Left lung (tissue), 4 donors: ENCODE measurements at regions not wholly inside any gene's neighbourhood (a gene's known extent, or its start where the extent isn't known, plus 50 kb on each side); places are given as distances from the start of the nearest gene placed in this dataset.

Experiments
- ATAC-seq: fragments of 200-7000 bp; cut with Tn5 transposase; one replicate; pipeline ENCODE4 v1.9.1; 2020; ENCODE audit warnings: moderate library complexity
- DNase-seq, 4 donors: peaks; one replicate each; pipeline ENCODE4 v3.0.0-alpha.2; 2013 to 2020
- H3K27ac ChIP-seq, 2 donors: fragments of 200-600 bp; sonication (generic) in 1 of 2; one replicate each; pipeline versions ENCODE4 v1.5.0 to v1.8.0; 2020 to 2021
- H3K27me3 ChIP-seq, 2 donors: fragments of 200-600 bp; sonication (generic) in 1 of 2; one replicate each; pipeline versions ENCODE4 v1.5.0 to v1.8.0; 2020 to 2021
- H3K36me3 ChIP-seq, 2 donors: fragments of 200-600 bp; sonication (generic) in 1 of 2; one replicate each; pipeline versions ENCODE4 v1.5.0 to v1.8.0; 2020 to 2021
- H3K4me1 ChIP-seq, 2 donors: fragments of 200-600 bp; one replicate each; pipeline ENCODE4 v1.8.0; 2021
- H3K4me3 ChIP-seq, 2 donors: fragments of 200-600 bp; sonication (generic) in 1 of 2; one replicate each; pipeline versions ENCODE4 v1.5.0 to v1.8.0; 2020 to 2021; ENCODE audit warnings: mild to moderate bottlenecking in 1 of 2
- H3K9me3 ChIP-seq, 2 donors: fragments of 200-600 bp; sonication (generic) in 1 of 2; one replicate each; pipeline versions ENCODE4 v1.5.0 to v1.8.0; 2020 to 2021
- CTCF ChIP-seq, 2 donors: fragments of 200-600 bp; sonication (generic) in 1 of 2; IDR thresholded peaks; one replicate each; pipeline versions ENCODE4 v1.5.0 to v1.8.0; 2021; ENCODE audit warnings: antibody characterized with exemption in 2 of 2
- intact Hi-C, 2 donors: fragments of 100-400 bp; cut with DNase I; formaldehyde crosslinking; loops; one replicate each; pipeline versions ENCODE4 v1.11.2 to v1.14.2; 2022
- donor health status: DM: no; HTN: yes; CAD: no.
- donor health status: DM: no; HTN: no; CAD: no.

- no peaks in the 10 kb centered on the region for H3K4me1 ChIP-seq
- TF ChIP-seq CTCF (IDR thresholded peaks at IDR 0.05) = no peak
- H3K9me3 ChIP-seq = peaks cover 0 to 3% of the 10 kb centered on the region in 2 donors
- DNase-seq (no peak), ATAC-seq (no peak)
- H3K36me3 ChIP-seq = no peaks in the 10 kb centered on the region
- H3K4me3 ChIP-seq = no peak overlapping the region
- intact Hi-C loops = no loop called here
- H3K27me3 ChIP-seq = no peaks in the 10 kb centered on the region
- no peak overlapping the region for H3K27ac ChIP-seq
These were observed 476.5 kb downstream of the TCERG1L start for GRCh38 chr10:130835068-130835467.

GRCh38 chr10:130836344-130836743, 475.2 kb downstream of the TCERG1L start:
- intact Hi-C loops = no loop called here
- Histone ChIP-seq H3K36me3 (no peaks in the 10 kb centered on the region), H3K4me3 (no peak overlapping the region), H3K4me1 (no peaks in the 10 kb centered on the region), H3K27ac (no peak overlapping the region), H3K9me3 (peaks cover 0 to 3% of the 10 kb centered on the region in 2 donors), H3K27me3 (no peaks in the 10 kb centered on the region)
- no peak for TF ChIP-seq CTCF (IDR thresholded peaks at IDR 0.05)
- ATAC-seq (no peak), DNase-seq (no peak)

- no peak for ATAC-seq
These were observed 468.4 kb downstream of the TCERG1L start for GRCh38 chr10:130843051-130843653.

GRCh38 chr10:130844310-130844709, 467.2 kb downstream of the TCERG1L start:
- H3K27me3 ChIP-seq = peaks cover 0 to 6% of the 10 kb centered on the region in 2 donors
- intact Hi-C loops = no loop called here
- no peak overlapping the region for H3K27ac ChIP-seq
- no peaks in the 10 kb centered on the region for H3K36me3 ChIP-seq
- H3K4me3 ChIP-seq = no peak overlapping the region
- ATAC-seq (no peak), DNase-seq (no peak)
- no peaks in the 10 kb centered on the region for H3K4me1 ChIP-seq
- TF ChIP-seq CTCF (IDR thresholded peaks at IDR 0.05) = no peak
- no peaks in the 10 kb centered on the region for H3K9me3 ChIP-seq

More at GRCh38 chr10:130843051-130843653, 468.4 kb downstream of the TCERG1L start:
- intact Hi-C loops = no loop called here
- TF ChIP-seq CTCF (IDR thresholded peaks at IDR 0.05) = no peak
- no peaks in the 10 kb centered on the region for H3K36me3 ChIP-seq
- H3K27me3 ChIP-seq = peaks cover 0 to 6% of the 10 kb centered on the region in 2 donors
- H3K27ac ChIP-seq = no peak overlapping the region
- no peaks in the 10 kb centered on the region for H3K9me3 ChIP-seq
- no peak overlapping the region for H3K4me3 ChIP-seq
- no peaks in the 10 kb centered on the region for H3K4me1 ChIP-seq
- DNase-seq = no peak

GRCh38 chr10:130847170-130847569, 464.4 kb downstream of the TCERG1L start:
- intact Hi-C loops = no loop called here
- Histone ChIP-seq H3K27me3 (peaks cover 0 to 6% of the 10 kb centered on the region in 2 donors), H3K36me3 (no peaks in the 10 kb centered on the region), H3K9me3 (peaks cover 0 to 6% of the 10 kb centered on the region in 2 donors), H3K27ac (no peak overlapping the region), H3K4me1 (no peaks in the 10 kb centered on the region), H3K4me3 (no peak overlapping the region)
- TF ChIP-seq CTCF (IDR thresholded peaks at IDR 0.05) = no peak
- no peak for ATAC-seq
- no peak for DNase-seq
